HEK293 (cell line): ENCODE measurements at regions not wholly inside any gene's neighbourhood (a gene's known extent, or its start where the extent isn't known, plus 50 kb on each side); places are given as distances from the start of the nearest gene placed in this dataset.

Experiments used
- CTCF ChIA-PET: fragments of 350-600 bp; formaldehyde crosslinking; extraction: SDS; loops from one replicate; lab custom pipeline; 2021; ENCODE audit warnings: antibody characterized with exemption; lab: Yijun Ruan, JAX
- POLR2A ChIA-PET: fragments of 300-600 bp; formaldehyde crosslinking; extraction: SDS; loops from one replicate; lab custom pipeline; 2020; ENCODE audit warnings: antibody characterized with exemption, inconsistent platforms; lab: Yijun Ruan, JAX
- H3K27ac ChIP-seq: fragments of 200-500 bp; sonication (Bioruptor generic); 2 replicates; pipeline ENCODE4 v1.5.1; 2014; ENCODE audit warnings: low read depth, low read length, control low read depth, inconsistent platforms; ENCODE audit errors: extremely low read depth
- H3K36me3 ChIP-seq, 2 experiments: fragments of 200-500 bp in 1 of 2; sonication (Bioruptor generic) in 1 of 2; 1 replicate in 1 of 2; 2 replicates in 1 of 2; pipeline ENCODE4 v1.5.1; 2014 to 2017; ENCODE audit warnings: inconsistent platforms in 2 of 2, low read length in 2 of 2; ENCODE audit not compliant: control insufficient read depth in 2 of 2, insufficient read depth in 1 of 2
- H3K4me1 ChIP-seq: fragments of 200-500 bp; sonication (Bioruptor generic); 2 replicates; pipeline ENCODE4 v1.5.1; 2014; ENCODE audit warnings: mild to moderate bottlenecking, low read length, inconsistent platforms; ENCODE audit not compliant: control insufficient read depth, insufficient read depth
- H3K4me3 ChIP-seq: 2 replicates; pipeline ENCODE4 v1.5.1; 2011; ENCODE audit warnings: low read depth, mild to moderate bottlenecking, control low read depth, low read length, moderate library complexity
- H3K9me3 ChIP-seq: fragments of 200-500 bp; sonication (Bioruptor generic); 2 replicates; pipeline ENCODE4 v1.5.1; 2014; ENCODE audit warnings: low read depth, low read length, inconsistent platforms; ENCODE audit not compliant: control insufficient read depth, insufficient read depth
- GLI2 ChIP-seq: fragments of 450-650 bp; formaldehyde crosslinking; IDR thresholded peaks from 2 replicates; pipeline ENCODE4; 2017; ENCODE audit warnings: missing biosample characterization, missing genetic modification characterization, low read depth, borderline replicate concordance
- HOXA7 ChIP-seq: sonication (generic); formaldehyde crosslinking; IDR thresholded peaks from 2 replicates; pipeline ENCODE4 v1.8.1; 2022; ENCODE audit warnings: missing genetic modification reagents, borderline replicate concordance
- MYNN ChIP-seq: fragments of 450-650 bp; formaldehyde crosslinking; IDR thresholded peaks from 2 replicates; pipeline ENCODE4 v1.5.1; 2016; ENCODE audit warnings: missing biosample characterization, missing genetic modification characterization, borderline replicate concordance
- WT1 ChIP-seq: fragments of 450-650 bp; formaldehyde crosslinking; IDR thresholded peaks from 2 replicates; pipeline ENCODE4 v1.5.1; 2016; ENCODE audit warnings: missing biosample characterization, missing genetic modification characterization
- ZBTB7A ChIP-seq: fragments of 450-650 bp; formaldehyde crosslinking; IDR thresholded peaks from 2 replicates; pipeline ENCODE4 v1.5.1; 2016; ENCODE audit warnings: low read depth, missing biosample characterization, missing genetic modification characterization
- ZFP69B ChIP-seq: fragments of 450-650 bp; formaldehyde crosslinking; IDR thresholded peaks from 2 replicates; pipeline ENCODE4 v1.5.1; 2016; ENCODE audit warnings: missing biosample characterization, missing genetic modification characterization
- ZNF175 ChIP-seq: fragments of 450-650 bp; formaldehyde crosslinking; IDR thresholded peaks from 2 replicates; pipeline ENCODE4 v1.5.1; 2016; ENCODE audit warnings: missing biosample characterization, missing genetic modification characterization
- ZNF19 ChIP-seq: fragments of 450-650 bp; formaldehyde crosslinking; IDR thresholded peaks from 2 replicates; pipeline ENCODE4; 2016; ENCODE audit warnings: missing biosample characterization, missing genetic modification characterization, low read depth
- ZNF23 ChIP-seq: fragments of 450-650 bp; formaldehyde crosslinking; IDR thresholded peaks from 2 replicates; pipeline ENCODE4 v1.5.1; 2016; ENCODE audit warnings: missing biosample characterization, missing genetic modification characterization, borderline replicate concordance
- ZNF394 ChIP-seq: fragments of 450-650 bp; formaldehyde crosslinking; IDR thresholded peaks from 2 replicates; pipeline ENCODE4 v1.5.1; 2016; ENCODE audit warnings: missing biosample characterization, missing genetic modification characterization, mild to moderate bottlenecking, moderate library complexity, borderline replicate concordance
- ZNF558 ChIP-seq: fragments of 450-650 bp; formaldehyde crosslinking; IDR thresholded peaks from 2 replicates; pipeline ENCODE4 v1.5.1; 2016; ENCODE audit warnings: missing biosample characterization, missing genetic modification characterization
- ZNF585B ChIP-seq: fragments of 450-650 bp; formaldehyde crosslinking; IDR thresholded peaks from 2 replicates; pipeline ENCODE4 v1.5.1; 2016; ENCODE audit warnings: missing biosample characterization, missing genetic modification characterization
- ZNF777 ChIP-seq: fragments of 450-650 bp; formaldehyde crosslinking; IDR thresholded peaks from 2 replicates; pipeline ENCODE4 v1.5.1; 2017; ENCODE audit warnings: missing biosample characterization, missing genetic modification characterization, borderline replicate concordance
- ZNF843 ChIP-seq: fragments of 450-650 bp; formaldehyde crosslinking; IDR thresholded peaks from 2 replicates; pipeline ENCODE4 v1.5.1; 2016; ENCODE audit warnings: missing biosample characterization, missing genetic modification characterization
- ZSCAN23 ChIP-seq: fragments of 450-650 bp; formaldehyde crosslinking; IDR thresholded peaks from 2 replicates; pipeline ENCODE4 v1.5.1; 2016; ENCODE audit warnings: missing biosample characterization, missing genetic modification characterization
- TF ChIP-seq, protein P1 (sequence below): fragments of 450-650 bp; formaldehyde crosslinking; IDR thresholded peaks from 2 replicates; pipeline ENCODE4 v1.5.1; 2016; ENCODE audit warnings: missing biosample characterization, missing genetic modification characterization
- TF ChIP-seq, protein P2 (sequence below): fragments of 450-650 bp; formaldehyde crosslinking; IDR thresholded peaks from 2 replicates; pipeline ENCODE4 v1.5.1; 2016; ENCODE audit warnings: missing biosample characterization, missing genetic modification characterization
- TF ChIP-seq, protein P3 (sequence below): fragments of 450-650 bp; formaldehyde crosslinking; IDR thresholded peaks from 2 replicates; pipeline ENCODE4 v1.5.1; 2017; ENCODE audit warnings: missing biosample characterization, mild to moderate bottlenecking, missing genetic modification characterization, moderate library complexity

DNA sequence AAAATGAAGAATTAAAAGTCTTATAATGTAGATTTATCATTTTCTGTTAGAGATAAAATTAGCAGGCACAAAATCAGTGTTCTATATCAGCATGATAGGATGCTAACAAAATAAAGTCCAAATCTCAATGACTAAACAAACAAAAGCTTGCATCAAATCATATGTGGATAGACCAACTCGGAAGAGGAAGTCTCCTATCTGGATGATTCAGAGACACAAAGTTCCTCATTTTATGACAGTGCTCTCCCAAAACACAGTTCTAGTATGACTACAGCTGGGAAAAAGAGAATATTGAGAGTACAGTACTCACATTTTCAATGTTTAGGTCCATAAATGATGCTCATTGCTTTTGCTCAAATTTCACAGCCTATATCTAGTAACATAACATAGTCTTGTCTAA, 376.1 kb upstream of the CTSO start:
- Histone ChIP-seq H3K36me3 (no peaks in the 10 kb centered on the region), H3K4me3 (no peak overlapping the region), H3K4me1 (no peaks in the 10 kb centered on the region), H3K27ac (no peak overlapping the region), H3K9me3 (no peaks in the 10 kb centered on the region)
- TF ChIP-seq HOXA7 (no peak), ZNF585B (0 out of 2 replicates have a peak, but pooled peaks have one; percentile 20)
- ChIA-PET POLR2A (no interaction called here), CTCF (no interaction called here)

DNA sequence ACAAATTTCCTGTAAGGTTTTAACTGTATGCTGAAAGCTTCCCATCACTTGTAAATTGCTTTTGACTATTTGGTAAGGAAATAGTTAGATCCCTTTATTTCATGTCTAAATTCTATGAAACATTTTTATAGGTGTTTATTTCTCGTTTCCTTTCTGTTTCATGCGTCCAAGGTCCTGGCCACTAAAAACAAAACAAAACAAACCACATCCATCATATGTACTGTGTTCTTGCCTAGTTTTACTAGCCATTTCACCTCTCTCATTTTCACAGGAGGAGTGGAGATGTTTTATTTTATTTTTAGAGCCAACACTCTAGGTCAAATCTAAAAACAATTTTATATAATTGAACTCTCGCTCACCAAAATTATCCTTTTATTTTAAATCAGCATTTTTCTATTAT, 375.2 kb upstream of the CTSO start:
- Histone ChIP-seq H3K36me3 (no peaks in the 10 kb centered on the region), H3K4me3 (no peak overlapping the region), H3K9me3 (no peaks in the 10 kb centered on the region), H3K27ac (no peak overlapping the region), H3K4me1 (no peaks in the 10 kb centered on the region)
- CTCF ChIA-PET, result no interaction called here
- POLR2A ChIA-PET, result no interaction called here
- no peak for TF ChIP-seq ZNF777 (tag by site-specific recombination)
- TF ChIP-seq ZSCAN23 (tag by site-specific recombination), result no peak

DNA sequence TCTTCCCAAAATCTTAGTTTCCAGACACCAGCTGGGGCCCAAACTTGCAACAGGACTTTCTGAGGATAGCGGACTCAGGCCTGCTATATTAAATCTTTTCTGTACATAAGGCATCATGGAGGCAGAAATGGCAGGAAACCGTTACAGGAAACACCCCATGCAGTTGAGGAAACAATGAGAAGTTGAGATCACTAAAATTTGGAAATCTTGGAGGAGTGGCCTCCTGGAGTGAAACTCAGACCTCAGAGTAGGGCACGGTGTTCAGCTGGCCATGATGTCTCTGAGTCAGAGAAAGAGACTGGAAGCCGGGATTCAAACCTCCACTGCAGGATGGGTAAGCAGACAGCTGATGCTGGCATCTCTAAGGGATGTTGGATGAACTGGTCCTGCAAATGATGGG, 372.6 kb upstream of the CTSO start:
- ChIA-PET CTCF (interaction anchor here (0.7 kb wide), 1 partner anchor 142 kb away, joined by 3 read pairs; no protein-coding TSS in a partner anchor), POLR2A (no interaction called here)
- Histone ChIP-seq H3K36me3 (no peaks in the 10 kb centered on the region), H3K9me3 (no peaks in the 10 kb centered on the region), H3K27ac (no peak overlapping the region), H3K4me3 (no peak overlapping the region)
- TF ChIP-seq, protein P1, sequence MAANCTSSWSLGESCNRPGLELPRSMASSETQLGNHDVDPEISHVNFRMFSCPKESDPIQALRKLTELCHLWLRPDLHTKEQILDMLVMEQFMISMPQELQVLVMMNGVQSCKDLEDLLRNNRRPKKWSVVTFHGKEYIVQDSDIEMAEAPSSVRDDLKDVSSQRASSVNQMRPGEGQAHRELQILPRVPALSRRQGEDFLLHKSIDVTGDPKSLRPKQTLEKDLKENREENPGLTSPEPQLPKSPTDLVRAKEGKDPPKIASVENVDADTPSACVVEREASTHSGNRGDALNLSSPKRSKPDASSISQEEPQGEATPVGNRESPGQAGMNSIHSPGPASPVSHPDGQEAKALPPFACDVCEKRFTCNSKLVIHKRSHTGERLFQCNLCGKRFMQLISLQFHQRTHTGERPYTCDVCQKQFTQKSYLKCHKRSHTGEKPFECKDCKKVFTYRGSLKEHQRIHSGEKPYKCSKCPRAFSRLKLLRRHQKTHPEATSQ, result no peak
- TF ChIP-seq ZNF175 (tag by site-specific recombination), result no peak
- TF ChIP-seq ZNF558 (tag by site-specific recombination), result no peak
- TF ChIP-seq GLI2 (tag by site-specific recombination), result no peak
- TF ChIP-seq, all 188 proteins: peak for 0
- H3K4me1 ChIP-seq, result no peaks in the 10 kb centered on the region

DNA sequence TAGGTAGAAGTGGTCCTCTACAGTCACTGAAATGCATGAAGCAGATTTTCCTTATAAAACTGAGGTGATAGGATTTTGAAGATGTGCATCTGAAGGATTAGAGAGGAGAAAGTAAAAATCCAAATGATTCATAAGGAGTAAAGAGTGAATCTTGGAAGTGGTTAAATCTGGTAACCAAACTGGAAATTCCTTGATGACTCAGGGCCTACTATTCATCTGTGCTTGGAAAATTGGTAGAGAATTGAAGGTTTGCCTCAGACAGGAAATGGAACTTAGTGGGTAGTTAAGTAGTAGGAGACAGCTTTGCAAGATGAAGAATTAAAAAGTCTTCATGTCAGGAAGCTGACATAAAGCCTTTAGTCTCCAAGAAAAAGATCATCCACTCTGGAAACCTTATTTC, 368.9 kb upstream of the CTSO start:
- POLR2A ChIA-PET, result no interaction called here
- Histone ChIP-seq H3K27ac (no peak overlapping the region), H3K4me1 (no peaks in the 10 kb centered on the region), H3K36me3 (no peaks in the 10 kb centered on the region), H3K9me3 (no peaks in the 10 kb centered on the region), H3K4me3 (no peak overlapping the region)
- TF ChIP-seq, protein P2, sequence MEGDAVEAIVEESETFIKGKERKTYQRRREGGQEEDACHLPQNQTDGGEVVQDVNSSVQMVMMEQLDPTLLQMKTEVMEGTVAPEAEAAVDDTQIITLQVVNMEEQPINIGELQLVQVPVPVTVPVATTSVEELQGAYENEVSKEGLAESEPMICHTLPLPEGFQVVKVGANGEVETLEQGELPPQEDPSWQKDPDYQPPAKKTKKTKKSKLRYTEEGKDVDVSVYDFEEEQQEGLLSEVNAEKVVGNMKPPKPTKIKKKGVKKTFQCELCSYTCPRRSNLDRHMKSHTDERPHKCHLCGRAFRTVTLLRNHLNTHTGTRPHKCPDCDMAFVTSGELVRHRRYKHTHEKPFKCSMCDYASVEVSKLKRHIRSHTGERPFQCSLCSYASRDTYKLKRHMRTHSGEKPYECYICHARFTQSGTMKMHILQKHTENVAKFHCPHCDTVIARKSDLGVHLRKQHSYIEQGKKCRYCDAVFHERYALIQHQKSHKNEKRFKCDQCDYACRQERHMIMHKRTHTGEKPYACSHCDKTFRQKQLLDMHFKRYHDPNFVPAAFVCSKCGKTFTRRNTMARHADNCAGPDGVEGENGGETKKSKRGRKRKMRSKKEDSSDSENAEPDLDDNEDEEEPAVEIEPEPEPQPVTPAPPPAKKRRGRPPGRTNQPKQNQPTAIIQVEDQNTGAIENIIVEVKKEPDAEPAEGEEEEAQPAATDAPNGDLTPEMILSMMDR (tag by site-specific recombination), result no peak
- TF ChIP-seq WT1 (tag by site-specific recombination), result no peak
- no peak for TF ChIP-seq ZNF23 (tag by site-specific recombination)
- TF ChIP-seq ZNF19 (tag by site-specific recombination), result no peak
- TF ChIP-seq MYNN, result no peak
- TF ChIP-seq ZNF175 (tag by site-specific recombination), result no peak
- no peak for TF ChIP-seq ZNF394 (tag by site-specific recombination)
- TF ChIP-seq ZBTB7A, result no peak
- TF ChIP-seq, protein P3, sequence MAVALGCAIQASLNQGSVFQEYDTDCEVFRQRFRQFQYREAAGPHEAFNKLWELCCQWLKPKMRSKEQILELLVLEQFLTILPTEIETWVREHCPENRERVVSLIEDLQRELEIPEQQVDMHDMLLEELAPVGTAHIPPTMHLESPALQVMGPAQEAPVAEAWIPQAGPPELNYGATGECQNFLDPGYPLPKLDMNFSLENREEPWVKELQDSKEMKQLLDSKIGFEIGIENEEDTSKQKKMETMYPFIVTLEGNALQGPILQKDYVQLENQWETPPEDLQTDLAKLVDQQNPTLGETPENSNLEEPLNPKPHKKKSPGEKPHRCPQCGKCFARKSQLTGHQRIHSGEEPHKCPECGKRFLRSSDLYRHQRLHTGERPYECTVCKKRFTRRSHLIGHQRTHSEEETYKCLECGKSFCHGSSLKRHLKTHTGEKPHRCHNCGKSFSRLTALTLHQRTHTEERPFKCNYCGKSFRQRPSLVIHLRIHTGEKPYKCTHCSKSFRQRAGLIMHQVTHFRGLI, result no peak
- TF ChIP-seq ZFP69B (tag by site-specific recombination), result no peak
- TF ChIP-seq ZNF843, result no peak
- CTCF ChIA-PET, result no interaction called here
